H54 (cell line): ENCODE measurements at regions not wholly inside any gene's neighbourhood (a gene's known extent, or its start where the extent isn't known, plus 50 kb on each side); places are given as distances from the start of the nearest gene placed in this dataset.

Experiments
- DNase-seq: peaks from one replicate; pipeline ENCODE4 v3.0.0; 2011; ENCODE audit warnings: low spot score, mixed read lengths; ENCODE audit not compliant: insufficient read length
- FAIRE-seq: peaks from 3 replicates; lab custom pipeline; 2011; peaks lifted over from hg19 to GRCh38; lab: Jason Lieb, UNC
- POLR2A ChIP-seq: IDR thresholded peaks from 2 replicates; pipeline ENCODE4 v1.6.1; 2011; ENCODE audit warnings: low read depth, mild to moderate bottlenecking, low read length

- no peak for DNase-seq
- TF ChIP-seq POLR2A = no peak
- FAIRE-seq = no peak
Measured at GRCh38 chr1:213641312-213641711, 346.5 kb upstream of the PROX1 start.

DNA sequence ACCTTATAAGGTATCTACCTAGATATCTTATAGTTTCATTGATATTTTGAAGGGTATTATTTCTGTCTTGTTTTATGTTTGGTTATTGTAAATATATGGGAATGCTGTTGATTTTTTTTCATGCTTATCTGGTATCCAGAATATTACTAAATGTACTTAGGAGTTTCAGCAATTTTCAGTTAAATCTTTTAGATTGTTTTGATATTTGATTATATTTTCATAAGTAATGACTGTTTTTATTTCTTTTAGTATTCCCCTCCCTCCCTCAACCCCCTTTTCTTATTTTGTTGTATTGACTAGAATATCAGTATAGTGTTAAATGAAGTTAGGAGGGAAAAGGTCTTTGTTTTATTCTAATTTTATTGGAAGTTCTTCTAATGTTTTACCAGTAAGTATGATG lies 344.4 kb upstream of the PROX1 start:
- FAIRE-seq = no peak

GRCh38 chr1:213647864-213648650 lies 339.7 kb upstream of the PROX1 start:
- DNase-seq = no peak
- FAIRE-seq = no peak
- TF ChIP-seq POLR2A = no peak

More for the DNA sequence above, 344.4 kb upstream of the PROX1 start:
- TF ChIP-seq POLR2A = no peak
- no peak for DNase-seq

DNA sequence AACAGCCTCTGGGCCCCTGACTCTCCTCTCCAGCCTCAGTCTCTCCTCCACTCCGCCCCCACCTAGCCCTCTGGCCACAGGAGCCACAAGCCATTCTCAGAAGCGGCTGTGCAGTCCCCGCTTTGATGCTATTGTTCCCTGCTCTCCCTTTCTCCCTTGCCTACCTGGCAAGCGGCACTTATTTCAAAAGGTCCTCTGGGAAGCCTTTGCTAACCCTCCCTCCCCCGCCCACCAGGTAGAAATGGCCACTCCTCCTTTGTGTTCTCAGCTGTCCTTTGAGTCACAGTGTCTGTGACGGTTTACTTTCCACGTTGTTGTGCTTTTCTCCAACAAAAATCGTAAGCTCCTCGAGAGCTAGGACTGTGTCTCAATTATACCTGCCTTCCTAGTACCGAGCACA lies 338.4 kb upstream of the PROX1 start:
- FAIRE-seq = no peak
- no peak for TF ChIP-seq POLR2A
- no peak for DNase-seq

DNA sequence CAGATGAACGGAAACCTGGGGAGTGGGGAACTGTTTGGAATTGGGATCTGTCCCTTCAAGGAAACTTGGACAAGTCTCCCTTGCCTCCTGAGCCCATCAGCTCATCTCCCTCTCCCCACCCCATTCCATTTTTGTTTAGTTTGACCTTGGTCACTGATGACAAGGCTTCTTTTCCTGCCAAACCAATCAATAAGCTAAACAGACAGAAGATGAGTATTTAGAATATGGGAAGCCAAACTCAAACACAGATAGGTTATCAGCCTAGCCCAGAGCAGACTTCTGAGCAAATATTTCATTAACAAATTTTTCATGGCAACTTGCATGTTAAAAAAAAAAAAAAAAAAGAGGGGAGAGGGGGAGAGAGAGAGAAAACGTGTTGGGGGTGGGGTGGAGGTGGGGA lies 337.2 kb upstream of the PROX1 start:
- no peak for DNase-seq
- TF ChIP-seq POLR2A = no peak
- FAIRE-seq = no peak

DNA sequence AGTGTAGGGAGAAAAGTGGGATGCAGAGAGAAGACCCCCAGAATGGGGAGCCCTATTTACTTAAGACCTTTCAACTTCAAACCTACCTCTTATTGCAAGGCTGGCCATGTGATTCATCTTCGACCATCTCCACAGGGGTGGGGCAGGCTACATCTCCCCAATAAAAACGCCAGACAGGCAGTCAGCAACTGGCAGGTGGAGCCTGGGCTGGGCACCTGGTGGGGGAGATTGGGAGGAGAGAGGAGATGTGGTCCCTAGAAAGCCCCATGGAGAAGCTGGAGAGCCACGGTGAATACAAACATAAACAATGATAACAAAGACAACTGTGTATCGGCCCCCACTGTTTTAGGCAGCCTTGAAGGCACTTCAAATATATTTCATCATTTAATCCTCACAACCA lies 336.7 kb upstream of the PROX1 start:
- FAIRE-seq = no peak
- no peak for DNase-seq
- TF ChIP-seq POLR2A = no peak

GRCh38 chr1:213652109-213652508 lies 335.7 kb upstream of the PROX1 start:
- DNase-seq (no peak), FAIRE-seq (no peak)
- TF ChIP-seq POLR2A = no peak

- TF ChIP-seq POLR2A = no peak
- no peak for FAIRE-seq
- DNase-seq = no peak
Measured at GRCh38 chr1:213656039-213656438, 331.7 kb upstream of the PROX1 start.

- no peak for DNase-seq
- FAIRE-seq = no peak
- TF ChIP-seq POLR2A = no peak
Measured at GRCh38 chr1:213656503-213656902, 331.3 kb upstream of the PROX1 start.

- no peak for TF ChIP-seq POLR2A
Measured at GRCh38 chr1:213657013-213657412, 330.8 kb upstream of the PROX1 start.

DNA sequence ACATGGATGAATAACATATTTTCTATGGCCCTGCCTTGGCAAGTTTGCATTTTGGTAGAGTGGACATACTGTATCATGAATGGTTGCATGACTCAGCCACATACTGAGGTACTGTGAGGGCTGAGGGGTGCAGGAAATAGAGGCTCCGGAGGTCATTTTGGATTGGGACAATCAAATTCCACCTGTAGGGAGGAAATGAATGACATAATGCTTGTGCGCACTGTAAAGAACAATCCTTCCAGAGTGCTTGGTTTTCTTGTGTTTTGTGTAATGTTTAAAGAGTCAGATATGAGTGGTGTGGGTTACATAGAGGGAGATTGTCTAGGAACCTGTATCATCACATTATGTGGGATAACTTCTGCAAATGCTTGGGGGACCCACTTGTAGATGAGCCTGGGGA lies 329.9 kb upstream of the PROX1 start:
- DNase-seq = no peak
- FAIRE-seq = no peak
- TF ChIP-seq POLR2A = no peak

More at GRCh38 chr1:213657013-213657412, 330.8 kb upstream of the PROX1 start:
- DNase-seq (no peak), FAIRE-seq (no peak)

DNA sequence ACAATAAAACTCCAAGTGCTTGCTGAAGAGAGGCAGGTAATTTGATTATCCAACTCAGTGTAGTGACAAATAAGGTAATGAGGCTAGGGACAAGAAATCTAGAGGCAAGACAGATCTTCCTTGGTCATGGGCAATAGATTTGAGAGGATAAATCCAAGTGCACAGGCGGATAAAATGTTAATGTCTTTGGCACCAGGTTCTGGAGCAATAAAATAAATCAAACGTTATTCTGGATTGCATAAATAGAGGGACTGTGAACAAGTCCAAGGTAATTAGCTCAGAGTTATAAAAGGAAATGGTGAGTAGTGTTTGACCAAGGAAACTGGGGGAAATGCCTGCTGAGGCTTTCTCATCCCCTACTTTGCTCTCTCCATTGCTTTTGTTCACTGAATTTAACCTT lies 329.3 kb upstream of the PROX1 start:
- FAIRE-seq (no peak), DNase-seq (no peak)
- TF ChIP-seq POLR2A = no peak

- TF ChIP-seq POLR2A = no peak
- DNase-seq = no peak
- no peak for FAIRE-seq
Measured at GRCh38 chr1:213659580-213660547, 327.9 kb upstream of the PROX1 start.

- TF ChIP-seq POLR2A = no peak
- FAIRE-seq = no peak
- no peak for DNase-seq
Measured at GRCh38 chr1:213661302-213661701, 326.5 kb upstream of the PROX1 start.
